ENCODE measurements at regions not wholly inside any gene's neighbourhood (a gene's known extent, or its start where the extent isn't known, plus 50 kb on each side); places are given as distances from the start of the nearest gene placed in this dataset.
A peak's percentile ranks its signal among the peaks of the same experiment; 100 is the strongest.
"Not testable (repeated sequence)": the region's sequence is repeated elsewhere in the genome, so short reads cannot be mapped to it uniquely, and the experiment has no call there.

DNA sequence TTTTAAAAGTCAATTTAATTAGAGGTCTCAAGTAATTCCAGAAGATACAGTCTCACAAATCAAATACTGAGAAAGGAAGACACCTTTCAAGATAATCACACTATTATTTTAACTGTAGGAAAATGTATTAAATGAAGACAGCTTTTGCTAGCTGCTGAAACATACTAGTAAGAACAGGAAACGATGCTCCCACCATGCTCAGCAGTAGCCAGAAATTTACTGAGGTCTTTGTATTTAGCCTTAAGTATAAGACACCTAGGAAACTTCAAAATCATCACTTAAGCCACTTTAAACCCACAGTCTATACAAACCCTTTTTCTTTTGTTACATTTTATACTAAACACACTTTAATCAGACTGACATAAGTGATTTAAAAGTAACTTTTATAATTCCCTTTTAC lies 72.7 kb upstream of the NPIPB12 start:
- DNase-seq (ENCODE audit: extremely low read depth in 1 of 2, low read depth in 1 of 2), result not testable (repeated sequence)

DNA sequence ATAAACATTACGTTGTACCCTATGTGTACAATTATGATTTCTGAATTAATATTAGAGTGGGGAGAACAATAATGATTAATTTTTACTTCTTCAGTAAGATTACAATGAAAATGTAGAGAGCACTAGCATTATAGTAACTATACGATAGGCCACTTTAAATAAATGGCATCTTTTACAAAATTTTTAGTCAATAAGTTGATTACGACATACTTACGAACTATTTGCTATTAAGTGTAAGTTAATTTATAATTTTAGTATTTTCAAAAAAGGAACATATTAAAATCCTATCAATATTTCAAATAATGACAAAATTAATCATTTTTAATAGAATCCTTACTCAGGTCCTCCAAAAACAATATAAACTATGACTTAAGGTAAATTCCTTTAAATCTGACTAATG lies 75.6 kb upstream of the NPIPB12 start:
- DNase-seq (ENCODE audit: extremely low read depth in 1 of 2, low read depth in 1 of 2), result not testable (repeated sequence)

DNA sequence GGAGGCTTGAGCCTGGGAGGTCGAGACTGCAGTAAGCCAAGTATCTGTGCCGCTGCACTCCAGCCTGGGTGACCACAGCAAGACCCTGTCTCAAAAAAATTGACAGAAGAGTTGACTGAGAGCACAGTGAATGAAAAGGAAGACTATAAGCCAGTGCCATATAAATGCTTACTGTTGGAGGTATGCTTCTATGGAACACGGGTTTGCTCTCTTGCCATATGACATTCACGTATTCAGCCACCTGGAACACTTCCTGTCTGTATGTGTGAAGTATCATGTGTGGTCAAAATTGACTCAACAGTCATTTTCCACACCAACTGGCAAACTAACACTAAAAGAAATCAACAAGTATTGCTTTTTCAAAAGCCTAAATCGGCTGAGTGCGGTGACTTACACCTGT lies 71.1 kb upstream of the SPN start:
- DNase-seq (ENCODE audit: extremely low read depth in 1 of 2, low read depth in 1 of 2), result not testable (repeated sequence)

DNA sequence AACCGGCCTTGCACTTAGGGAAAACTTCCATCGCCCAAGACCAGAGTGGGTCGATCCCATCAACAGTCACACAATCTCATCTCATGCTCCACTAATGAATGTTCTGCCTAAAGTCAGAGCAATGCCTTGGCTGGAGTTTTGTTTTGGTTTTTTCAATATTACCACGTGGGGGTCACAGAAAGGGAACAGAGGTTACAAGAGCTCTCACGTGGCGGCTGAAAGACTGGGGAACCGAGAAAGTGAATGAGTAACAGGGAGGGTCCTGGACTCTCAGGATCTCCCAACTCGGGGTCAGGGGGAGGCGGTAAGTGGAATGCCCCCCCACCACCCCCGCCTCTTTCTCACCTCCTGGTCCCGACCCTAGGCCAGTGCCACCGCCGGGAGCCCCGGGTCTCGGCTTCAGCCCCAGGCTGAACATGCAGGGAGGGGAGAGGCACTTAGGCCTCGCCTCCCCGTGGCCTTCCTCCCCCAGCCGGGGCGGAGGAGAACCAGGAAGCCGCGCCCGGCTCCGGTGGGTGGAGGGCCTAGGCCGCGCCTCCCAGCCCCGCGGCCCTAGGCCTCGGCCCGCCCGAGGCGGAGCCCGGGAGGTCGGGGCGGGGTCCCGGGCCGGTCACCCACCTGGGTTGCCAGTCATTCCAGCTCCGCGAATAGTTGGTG lies 68.7 kb upstream of the SPN start:
- DNase-seq (ENCODE audit: extremely low read depth in 1 of 2, low read depth in 1 of 2), result peak in 1 of 2 donors; percentile 34

DNA sequence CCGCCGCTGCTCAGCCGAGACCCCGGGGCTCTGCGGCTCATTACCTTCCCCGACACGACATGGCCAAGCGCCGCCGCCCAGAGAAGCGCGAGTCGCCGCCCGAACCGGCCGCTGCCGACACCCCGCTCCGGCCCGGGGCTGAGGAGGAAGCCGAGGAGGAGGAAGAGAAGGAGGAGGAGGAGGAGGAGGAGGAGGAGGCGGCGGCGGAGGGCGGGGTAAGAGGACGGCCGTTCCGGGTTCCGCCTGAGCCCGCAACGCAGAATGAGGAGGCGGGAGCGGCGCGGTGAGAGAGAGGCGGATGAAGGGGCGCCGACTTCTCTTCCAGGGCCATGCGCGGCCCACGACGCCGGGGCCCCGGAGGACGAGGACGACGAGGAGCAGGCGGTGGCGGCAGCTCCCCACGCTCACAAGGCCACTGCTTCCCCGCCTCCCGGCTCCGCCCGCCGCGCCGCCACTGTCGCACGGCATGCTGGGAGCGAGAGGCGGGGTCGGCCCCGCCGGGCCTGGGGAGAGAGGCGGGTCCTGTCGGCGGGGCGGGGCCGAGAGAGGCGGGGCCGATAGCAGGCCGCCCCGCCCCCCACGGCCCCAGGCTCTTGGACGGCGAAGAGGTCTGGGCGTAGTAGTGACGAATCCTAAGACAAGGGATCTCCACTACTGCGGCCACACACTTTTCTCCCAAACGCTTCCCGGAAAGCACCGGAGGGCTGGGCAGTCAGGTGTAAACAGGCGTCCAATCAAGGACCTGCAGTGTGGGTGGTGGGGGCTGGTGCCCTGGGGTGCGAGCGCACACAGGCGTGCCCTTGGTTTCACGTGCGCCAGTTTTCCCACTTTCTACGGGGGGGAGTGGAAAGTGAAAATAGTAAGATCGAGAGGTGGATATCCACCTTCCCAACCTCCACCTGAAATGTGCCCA lies 67.9 kb upstream of the SPN start:
- DNase-seq (ENCODE audit: extremely low read depth in 1 of 2, low read depth in 1 of 2), result peak; percentile 61 to 89

DNA sequence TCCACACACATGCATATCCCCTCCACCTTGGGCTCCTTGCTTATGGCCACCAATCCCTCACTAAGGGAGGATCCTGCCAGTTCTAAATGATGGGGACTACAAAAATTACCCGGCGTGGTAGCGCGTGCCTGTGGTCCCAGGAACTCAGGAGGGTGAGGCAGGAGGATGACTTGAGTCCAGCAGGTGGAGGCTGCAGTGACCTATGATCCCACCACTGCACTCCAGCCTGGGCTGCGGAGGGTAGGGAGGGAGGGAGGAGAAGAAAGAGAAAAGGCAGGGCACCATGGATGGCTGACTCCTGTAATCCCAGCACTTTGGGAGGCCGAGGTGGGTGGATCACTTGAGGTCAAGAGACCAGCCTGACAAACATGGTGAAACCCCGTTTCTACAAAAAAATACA lies 66.0 kb upstream of the SPN start:
- DNase-seq (ENCODE audit: extremely low read depth in 1 of 2, low read depth in 1 of 2), result not testable (repeated sequence)

DNA sequence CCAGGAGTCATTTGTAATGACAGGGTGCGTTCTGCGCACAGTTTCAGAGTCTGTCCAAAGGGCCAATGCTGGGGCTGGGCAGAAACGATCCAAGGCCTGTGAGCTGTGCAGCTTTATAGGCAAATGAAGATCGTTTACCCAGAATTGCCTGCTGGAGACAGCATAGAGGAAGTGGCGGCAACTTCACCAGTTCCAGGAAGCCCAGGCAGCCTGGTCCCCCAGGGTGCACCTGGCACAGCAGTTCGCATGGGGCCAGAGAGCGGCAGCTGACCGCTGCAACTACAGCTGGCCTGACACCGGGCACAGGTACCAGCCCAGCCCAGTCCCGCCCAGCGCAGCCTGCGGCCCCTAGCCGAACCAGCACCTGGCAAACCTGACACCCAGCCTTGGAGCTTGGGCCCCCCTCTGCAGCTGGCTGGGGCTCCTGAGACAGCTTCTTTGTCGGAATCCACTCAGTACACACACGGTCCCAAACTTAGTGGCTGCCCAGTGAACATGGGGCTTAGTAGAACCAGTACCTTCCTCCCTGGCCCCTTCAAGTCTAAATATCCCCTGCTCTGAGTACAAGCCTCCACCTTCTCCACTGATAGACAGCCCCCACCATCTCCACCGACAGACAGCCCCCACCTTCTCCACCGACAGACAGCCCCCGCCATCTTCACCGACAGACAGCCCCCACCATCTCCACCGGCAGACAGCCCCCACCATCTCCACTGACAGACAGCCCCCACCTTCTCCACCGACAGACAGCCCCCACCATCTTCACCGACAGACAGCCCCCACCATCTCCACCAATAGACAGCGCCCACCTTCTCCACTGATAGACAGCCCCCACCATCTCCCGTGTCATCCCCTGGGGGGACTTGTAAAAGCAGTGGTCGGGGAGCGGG lies 62.7 kb upstream of the SPN start:
- not testable (repeated sequence) for DNase-seq (ENCODE audit: extremely low read depth in 1 of 2, low read depth in 1 of 2)

DNA sequence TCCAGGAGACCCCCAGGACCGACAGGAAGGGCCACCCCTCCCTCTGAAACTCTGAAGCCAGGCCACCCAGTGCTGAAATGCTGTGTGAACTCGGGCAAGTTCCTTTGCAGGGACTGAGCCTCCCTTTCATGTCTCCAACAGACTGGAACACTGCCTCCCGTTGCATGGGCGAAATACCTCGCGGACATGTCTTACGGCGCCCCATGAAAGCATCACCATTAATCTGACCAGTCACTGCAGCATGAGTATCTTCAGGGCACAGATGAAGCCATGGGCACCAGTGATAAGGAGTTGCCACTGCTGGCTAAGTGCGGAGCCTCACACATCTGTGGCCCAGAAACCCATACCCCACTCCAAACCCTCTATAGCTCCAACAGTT lies 60.8 kb upstream of the SPN start:
- not testable (repeated sequence) for DNase-seq (ENCODE audit: extremely low read depth in 1 of 2, low read depth in 1 of 2)

DNA sequence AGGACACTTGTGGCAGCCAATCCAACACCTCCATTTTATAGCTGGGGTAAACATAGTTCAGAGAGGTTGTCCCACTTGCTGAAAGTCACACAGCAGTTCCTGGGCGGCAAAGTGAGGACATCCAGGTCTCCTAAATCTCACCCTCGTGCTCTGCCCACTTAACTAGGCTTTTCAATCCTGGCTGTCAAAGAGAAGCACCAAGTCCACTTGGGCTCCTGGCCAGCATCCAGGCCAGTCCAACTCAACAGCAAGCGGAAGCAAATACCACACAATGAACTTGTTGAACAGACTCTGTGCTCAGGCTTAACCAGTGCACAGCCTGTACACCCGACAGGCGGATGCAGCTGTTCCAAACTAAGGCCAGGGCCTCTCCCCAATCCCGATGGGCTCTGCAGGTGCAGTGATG lies 60.4 kb upstream of the SPN start:
- not testable (repeated sequence) for DNase-seq (ENCODE audit: extremely low read depth in 1 of 2, low read depth in 1 of 2)

DNA sequence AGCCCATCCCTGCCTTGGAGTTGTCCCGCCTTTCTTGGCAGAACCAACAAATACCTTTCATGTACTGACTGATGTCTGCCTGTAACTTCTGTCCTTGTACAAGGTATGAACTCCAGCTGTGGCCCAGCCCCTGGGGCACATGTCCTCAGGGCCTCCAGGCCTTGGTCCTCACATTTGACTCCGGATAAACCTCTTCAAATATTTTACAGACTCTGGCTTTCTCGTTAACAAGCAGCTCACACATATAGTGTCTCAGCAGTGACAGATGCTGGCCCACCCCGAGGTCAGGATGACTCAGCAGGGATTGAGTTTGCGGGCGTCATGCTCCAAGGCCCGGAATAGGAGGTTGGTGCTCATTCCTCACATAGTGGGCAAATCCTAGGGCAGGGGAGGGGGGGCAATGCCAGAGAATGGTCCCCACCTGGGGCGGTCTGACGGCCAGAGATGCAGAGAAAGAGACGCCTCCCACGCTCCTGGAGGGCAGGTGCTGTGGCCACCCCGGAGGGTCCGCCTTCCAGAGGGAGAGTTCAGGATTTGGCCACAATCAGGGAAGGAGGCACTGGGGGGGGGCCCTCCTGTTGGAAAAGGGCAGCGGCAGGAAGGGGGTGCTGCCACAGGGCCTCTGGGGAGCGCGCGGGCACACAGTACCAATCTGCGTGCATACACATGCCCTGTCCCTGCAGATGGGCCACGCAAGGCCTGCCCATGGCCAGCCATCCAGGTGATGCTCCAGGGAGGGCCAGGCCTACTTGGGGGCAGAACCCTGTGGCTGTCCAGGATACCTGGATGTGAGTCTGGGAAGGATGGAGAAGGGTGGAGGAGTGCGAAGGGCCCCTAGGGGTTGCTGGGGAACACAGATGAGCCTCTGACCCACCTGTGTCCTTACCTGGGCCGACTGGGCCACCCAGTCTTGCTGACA lies 58.2 kb upstream of the SPN start:
- not testable (repeated sequence) for DNase-seq (ENCODE audit: extremely low read depth in 1 of 2, low read depth in 1 of 2)

DNA sequence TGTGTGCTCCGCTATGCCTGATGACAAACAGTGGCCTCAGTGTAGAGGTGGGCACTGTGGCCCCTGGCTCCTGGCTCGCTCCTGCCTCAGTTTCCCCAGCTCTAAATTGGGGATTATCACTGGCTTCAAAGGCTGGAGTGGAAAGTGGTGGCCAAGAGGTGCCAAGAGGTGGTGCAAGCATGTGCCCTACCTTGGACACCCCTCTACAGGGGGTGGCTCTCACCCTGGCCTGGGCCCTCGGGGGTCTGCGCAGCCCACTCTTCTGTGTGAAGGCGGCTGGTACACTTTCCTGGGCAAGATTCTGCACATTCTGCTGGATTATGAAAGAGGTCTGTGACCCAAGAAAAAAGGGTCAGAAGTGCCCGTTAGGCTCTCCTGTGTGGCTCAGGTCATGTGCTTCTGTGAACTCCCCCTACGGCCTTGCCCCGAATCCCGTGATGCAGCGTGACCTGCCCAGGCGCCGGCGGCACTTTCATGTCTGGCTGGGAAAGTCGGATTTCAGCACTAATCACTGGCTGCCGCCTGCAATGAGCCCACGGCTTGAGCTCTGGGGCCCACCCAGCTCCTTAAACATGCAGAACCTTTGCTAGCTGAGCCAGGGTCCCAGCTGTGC lies 57.3 kb upstream of the SPN start:
- DNase-seq (ENCODE audit: extremely low read depth in 1 of 2, low read depth in 1 of 2), result not testable (repeated sequence)

DNA sequence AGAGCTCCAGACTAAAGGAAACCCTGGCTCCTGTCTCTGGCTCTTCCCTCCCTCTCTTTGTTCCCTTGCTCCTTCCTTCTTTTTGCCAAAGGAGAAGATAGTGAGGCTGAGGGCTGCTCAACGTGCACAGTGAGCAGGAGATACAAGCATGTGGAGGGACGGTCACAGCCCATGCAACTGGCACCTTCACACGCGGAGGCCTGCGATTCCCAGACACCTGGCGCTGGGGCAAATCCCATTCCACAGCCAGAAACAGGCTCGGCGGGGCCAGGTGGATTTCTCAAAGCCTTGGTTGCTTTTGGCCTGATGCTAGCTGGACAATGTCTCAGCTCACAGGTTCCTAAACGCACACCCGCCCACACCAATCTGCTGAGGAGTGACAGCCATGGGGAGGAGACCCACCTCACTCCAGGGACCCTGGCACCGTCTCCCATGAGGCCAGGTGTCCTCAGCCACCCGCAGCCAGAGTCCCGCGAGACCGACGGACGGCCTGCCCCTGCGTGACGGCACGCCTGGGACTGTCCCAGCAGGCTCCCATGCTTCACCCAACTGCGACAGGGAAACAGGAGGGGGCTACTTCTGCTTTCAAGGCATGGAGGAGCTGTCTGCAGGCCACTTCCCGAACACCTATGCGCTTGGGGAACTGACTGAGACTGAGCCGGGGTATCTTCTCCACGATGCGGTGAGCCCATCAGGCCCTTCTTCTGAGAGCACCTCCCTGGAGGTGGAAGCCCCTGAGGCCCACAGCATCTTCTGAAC lies 56.2 kb upstream of the SPN start:
- not testable (repeated sequence) for DNase-seq (ENCODE audit: extremely low read depth in 1 of 2, low read depth in 1 of 2)

DNA sequence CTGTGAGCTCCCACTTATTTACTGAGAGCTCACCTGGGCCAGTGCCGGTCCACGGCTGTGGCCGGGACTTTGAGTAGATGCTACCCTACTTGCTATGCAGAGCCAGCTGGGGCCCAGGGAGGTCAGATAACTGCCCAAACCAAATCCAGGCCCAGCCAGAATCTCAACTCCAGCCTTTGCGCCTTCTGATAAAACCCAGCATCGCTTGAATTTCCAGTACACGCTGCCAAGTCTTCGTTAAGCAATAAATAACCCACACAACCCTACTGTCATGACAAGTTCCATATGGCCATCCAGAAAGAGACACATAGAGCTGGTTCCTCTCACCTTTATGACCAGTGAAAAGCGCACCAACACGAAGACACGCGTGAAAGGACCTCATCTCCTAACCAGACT lies 55.6 kb upstream of the SPN start:
- not testable (repeated sequence) for DNase-seq (ENCODE audit: extremely low read depth in 1 of 2, low read depth in 1 of 2)

DNA sequence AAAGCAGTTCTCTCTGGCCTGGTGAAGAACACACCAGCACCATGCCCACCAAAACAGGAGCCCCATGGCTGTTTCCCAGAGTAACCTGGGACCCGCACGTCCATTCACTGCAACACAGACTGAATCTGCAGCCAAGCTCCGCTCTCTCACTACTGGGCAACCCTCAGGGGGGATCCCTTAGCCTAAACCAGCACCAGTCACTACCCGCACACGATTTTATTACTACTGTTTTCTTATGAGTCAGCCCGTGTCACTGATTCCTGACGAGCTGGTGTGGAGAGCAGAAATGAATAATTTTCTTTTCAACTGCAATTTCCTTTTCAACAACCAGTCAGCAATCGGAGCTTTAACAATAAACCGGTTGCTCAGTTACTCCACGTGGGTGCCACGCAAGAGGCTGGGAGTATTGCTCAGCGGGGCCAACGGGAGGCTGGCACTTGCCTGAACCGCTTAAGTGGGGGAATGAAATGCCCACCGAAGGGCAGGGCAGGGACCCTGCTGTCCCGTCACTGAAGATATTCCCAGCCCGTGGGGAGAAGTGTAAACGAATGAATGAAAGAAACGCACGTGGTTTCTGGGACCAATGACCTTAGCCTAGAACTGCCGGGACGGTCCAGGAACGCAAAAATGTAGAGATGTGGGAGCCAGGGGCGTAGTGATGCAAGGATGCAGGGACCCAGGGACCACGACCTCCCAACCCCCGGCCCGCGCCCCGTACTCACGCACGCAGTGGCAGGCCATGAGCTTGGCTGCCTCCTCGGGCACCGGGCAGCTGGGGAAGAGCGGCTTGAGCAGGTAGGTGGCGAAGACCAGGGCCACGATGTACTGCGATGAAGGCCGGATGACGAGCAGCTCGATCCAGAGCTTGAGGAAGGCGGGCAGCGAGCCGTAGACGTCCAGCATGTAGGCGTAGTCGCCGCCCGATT lies 50.4 kb upstream of the SPN start:
- not testable (repeated sequence) for DNase-seq (ENCODE audit: extremely low read depth in 1 of 2, low read depth in 1 of 2)
